ENCODE measurements at regions not wholly inside any gene's neighbourhood (a gene's known extent, or its start where the extent isn't known, plus 50 kb on each side); places are given as distances from the start of the nearest gene placed in this dataset.

- no peak for DNase-seq (ENCODE audit: low read depth, low spot score)
Observed at GRCh38 chr18:8536231-8536630, 73.0 kb upstream of the RAB12 start.

GRCh38 chr18:8536922-8537321 is 72.3 kb upstream of the RAB12 start:
- no peak for DNase-seq (ENCODE audit: low read depth, low spot score)

- DNase-seq (ENCODE audit: low read depth, low spot score): no peak
Observed at GRCh38 chr18:8537400-8537799, 71.8 kb upstream of the RAB12 start.

- no peak for DNase-seq (ENCODE audit: low read depth, low spot score)
Observed at GRCh38 chr18:8538935-8539334, 70.3 kb upstream of the RAB12 start.

- DNase-seq (ENCODE audit: low read depth, low spot score): no peak
Observed at GRCh38 chr18:8546677-8547076, 62.6 kb upstream of the RAB12 start.

- DNase-seq (ENCODE audit: low read depth, low spot score): no peak
Observed at GRCh38 chr18:8548186-8548585, 61.1 kb upstream of the RAB12 start.

- DNase-seq (ENCODE audit: low read depth, low spot score): no peak
Observed at GRCh38 chr18:8549254-8549757, 59.9 kb upstream of the RAB12 start.

- DNase-seq (ENCODE audit: low read depth, low spot score): no peak
Observed at GRCh38 chr18:8552151-8552550, 57.1 kb upstream of the RAB12 start.

- no peak for DNase-seq (ENCODE audit: low read depth, low spot score)
Observed at GRCh38 chr18:8554354-8554753, 54.9 kb upstream of the RAB12 start.

- no peak for DNase-seq (ENCODE audit: low read depth, low spot score)
Observed at GRCh38 chr18:8556424-8556823, 52.8 kb upstream of the RAB12 start.

Data from pulmonary artery endothelial cell (primary cell).